ENCODE measurements at regions not wholly inside any gene's neighbourhood (a gene's known extent, or its start where the extent isn't known, plus 50 kb on each side); places are given as distances from the start of the nearest gene placed in this dataset.

- H3K27ac ChIP-seq (ENCODE audit: low read depth in 1 of 2, low read length in 2 of 2) = no peak overlapping the region
- 81% methylated on average over 1 of the region's 1 CpG for WGBS
Observed at GRCh38 chr5:124262991-124263571, 483.4 kb downstream of the ZNF608 start.

More at GRCh38 chr5:124262991-124263571, 483.4 kb downstream of the ZNF608 start:
- no peaks in the 10 kb centered on the region for H3K36me3 ChIP-seq (ENCODE audit: control insufficient read depth in 4 of 4, insufficient read depth in 3 of 4, low read depth in 1 of 4, low read length in 3 of 4)
- no peak for DNase-seq (ENCODE audit: low spot score)
- H3K9me3 ChIP-seq (ENCODE audit: control insufficient read depth in 4 of 4, low read length in 3 of 4) = no peaks in the 10 kb centered on the region
- no peak overlapping the region for H3K9ac ChIP-seq (ENCODE audit: low read depth in 1 of 2, low read length in 2 of 2)
- TF ChIP-seq RAD21 (IDR thresholded peaks at IDR 0.05) (no peak), JUND (IDR thresholded peaks at IDR 0.05) (no peak), HNF4G (IDR thresholded peaks at IDR 0.05) (no peak), EGR1 (IDR thresholded peaks at IDR 0.05; ENCODE audit: low read depth in 2 of 2) (no peak), FOXA1 (IDR thresholded peaks at IDR 0.05) (no peak), HNF4A (conservative IDR thresholded peaks at IDR 0.05) (no peak), FOXA2 (IDR thresholded peaks at IDR 0.05) (no peak), NR2F2 (IDR thresholded peaks at IDR 0.05) (no peak), SP1 (IDR thresholded peaks at IDR 0.05) (no peak), TAF1 (conservative IDR thresholded peaks at IDR 0.05) (no peak), GABPA (IDR thresholded peaks at IDR 0.05 in 1 of 2, conservative IDR thresholded peaks at IDR 0.05 in 1 of 2) (no peak), RXRA (IDR thresholded peaks at IDR 0.05) (no peak), YY1 (IDR thresholded peaks at IDR 0.05) (no peak)
- TF ChIP-seq, protein P1, sequence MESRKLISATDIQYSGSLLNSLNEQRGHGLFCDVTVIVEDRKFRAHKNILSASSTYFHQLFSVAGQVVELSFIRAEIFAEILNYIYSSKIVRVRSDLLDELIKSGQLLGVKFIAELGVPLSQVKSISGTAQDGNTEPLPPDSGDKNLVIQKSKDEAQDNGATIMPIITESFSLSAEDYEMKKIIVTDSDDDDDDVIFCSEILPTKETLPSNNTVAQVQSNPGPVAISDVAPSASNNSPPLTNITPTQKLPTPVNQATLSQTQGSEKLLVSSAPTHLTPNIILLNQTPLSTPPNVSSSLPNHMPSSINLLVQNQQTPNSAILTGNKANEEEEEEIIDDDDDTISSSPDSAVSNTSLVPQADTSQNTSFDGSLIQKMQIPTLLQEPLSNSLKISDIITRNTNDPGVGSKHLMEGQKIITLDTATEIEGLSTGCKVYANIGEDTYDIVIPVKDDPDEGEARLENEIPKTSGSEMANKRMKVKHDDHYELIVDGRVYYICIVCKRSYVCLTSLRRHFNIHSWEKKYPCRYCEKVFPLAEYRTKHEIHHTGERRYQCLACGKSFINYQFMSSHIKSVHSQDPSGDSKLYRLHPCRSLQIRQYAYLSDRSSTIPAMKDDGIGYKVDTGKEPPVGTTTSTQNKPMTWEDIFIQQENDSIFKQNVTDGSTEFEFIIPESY (IDR thresholded peaks at IDR 0.05) = no peak
- TF ChIP-seq, protein P2, sequence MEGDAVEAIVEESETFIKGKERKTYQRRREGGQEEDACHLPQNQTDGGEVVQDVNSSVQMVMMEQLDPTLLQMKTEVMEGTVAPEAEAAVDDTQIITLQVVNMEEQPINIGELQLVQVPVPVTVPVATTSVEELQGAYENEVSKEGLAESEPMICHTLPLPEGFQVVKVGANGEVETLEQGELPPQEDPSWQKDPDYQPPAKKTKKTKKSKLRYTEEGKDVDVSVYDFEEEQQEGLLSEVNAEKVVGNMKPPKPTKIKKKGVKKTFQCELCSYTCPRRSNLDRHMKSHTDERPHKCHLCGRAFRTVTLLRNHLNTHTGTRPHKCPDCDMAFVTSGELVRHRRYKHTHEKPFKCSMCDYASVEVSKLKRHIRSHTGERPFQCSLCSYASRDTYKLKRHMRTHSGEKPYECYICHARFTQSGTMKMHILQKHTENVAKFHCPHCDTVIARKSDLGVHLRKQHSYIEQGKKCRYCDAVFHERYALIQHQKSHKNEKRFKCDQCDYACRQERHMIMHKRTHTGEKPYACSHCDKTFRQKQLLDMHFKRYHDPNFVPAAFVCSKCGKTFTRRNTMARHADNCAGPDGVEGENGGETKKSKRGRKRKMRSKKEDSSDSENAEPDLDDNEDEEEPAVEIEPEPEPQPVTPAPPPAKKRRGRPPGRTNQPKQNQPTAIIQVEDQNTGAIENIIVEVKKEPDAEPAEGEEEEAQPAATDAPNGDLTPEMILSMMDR (IDR thresholded peaks at IDR 0.05; ENCODE audit: low read depth, low read length, missing input control) = no peak
- TF ChIP-seq, protein P3, sequence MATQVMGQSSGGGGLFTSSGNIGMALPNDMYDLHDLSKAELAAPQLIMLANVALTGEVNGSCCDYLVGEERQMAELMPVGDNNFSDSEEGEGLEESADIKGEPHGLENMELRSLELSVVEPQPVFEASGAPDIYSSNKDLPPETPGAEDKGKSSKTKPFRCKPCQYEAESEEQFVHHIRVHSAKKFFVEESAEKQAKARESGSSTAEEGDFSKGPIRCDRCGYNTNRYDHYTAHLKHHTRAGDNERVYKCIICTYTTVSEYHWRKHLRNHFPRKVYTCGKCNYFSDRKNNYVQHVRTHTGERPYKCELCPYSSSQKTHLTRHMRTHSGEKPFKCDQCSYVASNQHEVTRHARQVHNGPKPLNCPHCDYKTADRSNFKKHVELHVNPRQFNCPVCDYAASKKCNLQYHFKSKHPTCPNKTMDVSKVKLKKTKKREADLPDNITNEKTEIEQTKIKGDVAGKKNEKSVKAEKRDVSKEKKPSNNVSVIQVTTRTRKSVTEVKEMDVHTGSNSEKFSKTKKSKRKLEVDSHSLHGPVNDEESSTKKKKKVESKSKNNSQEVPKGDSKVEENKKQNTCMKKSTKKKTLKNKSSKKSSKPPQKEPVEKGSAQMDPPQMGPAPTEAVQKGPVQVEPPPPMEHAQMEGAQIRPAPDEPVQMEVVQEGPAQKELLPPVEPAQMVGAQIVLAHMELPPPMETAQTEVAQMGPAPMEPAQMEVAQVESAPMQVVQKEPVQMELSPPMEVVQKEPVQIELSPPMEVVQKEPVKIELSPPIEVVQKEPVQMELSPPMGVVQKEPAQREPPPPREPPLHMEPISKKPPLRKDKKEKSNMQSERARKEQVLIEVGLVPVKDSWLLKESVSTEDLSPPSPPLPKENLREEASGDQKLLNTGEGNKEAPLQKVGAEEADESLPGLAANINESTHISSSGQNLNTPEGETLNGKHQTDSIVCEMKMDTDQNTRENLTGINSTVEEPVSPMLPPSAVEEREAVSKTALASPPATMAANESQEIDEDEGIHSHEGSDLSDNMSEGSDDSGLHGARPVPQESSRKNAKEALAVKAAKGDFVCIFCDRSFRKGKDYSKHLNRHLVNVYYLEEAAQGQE (IDR thresholded peaks at IDR 0.05) = no peak
- TF ChIP-seq, protein P4, sequence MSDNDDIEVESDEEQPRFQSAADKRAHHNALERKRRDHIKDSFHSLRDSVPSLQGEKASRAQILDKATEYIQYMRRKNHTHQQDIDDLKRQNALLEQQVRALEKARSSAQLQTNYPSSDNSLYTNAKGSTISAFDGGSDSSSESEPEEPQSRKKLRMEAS (IDR thresholded peaks at IDR 0.05) = no peak
- TF ChIP-seq, protein P5, sequence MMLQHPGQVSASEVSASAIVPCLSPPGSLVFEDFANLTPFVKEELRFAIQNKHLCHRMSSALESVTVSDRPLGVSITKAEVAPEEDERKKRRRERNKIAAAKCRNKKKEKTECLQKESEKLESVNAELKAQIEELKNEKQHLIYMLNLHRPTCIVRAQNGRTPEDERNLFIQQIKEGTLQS (IDR thresholded peaks at IDR 0.05) = no peak
- H3K4me3 ChIP-seq (ENCODE audit: low read depth in 1 of 3, low read length in 3 of 3) = no peak overlapping the region
- no peaks in the 10 kb centered on the region for H3K27me3 ChIP-seq (ENCODE audit: control insufficient read depth in 4 of 4, insufficient read depth in 4 of 4, low read length in 3 of 4)
- no peaks in the 10 kb centered on the region for H3K4me1 ChIP-seq (ENCODE audit: control insufficient read depth in 4 of 4, insufficient read depth in 4 of 4, low read length in 3 of 4)
